Bone marrow (tissue), 2 donors: ENCODE measurements at regions not wholly inside any gene's neighbourhood (a gene's known extent, or its start where the extent isn't known, plus 50 kb on each side); places are given as distances from the start of the nearest gene placed in this dataset.

Source experiments
- DNase-seq, 2 donors: peaks; one replicate each; lab custom pipeline; 2025; lab: John Stamatoyannopoulos, UW

- DNase-seq = peak in 1 of 2 donors; percentile 20
These were observed 265.1 kb downstream of the HTR7 start for GRCh38 chr10:90592638-90593302.

GRCh38 chr10:90598513-90598912 is 259.3 kb downstream of the HTR7 start:
- no peak for DNase-seq

- no peak for DNase-seq
These were observed 254.8 kb downstream of the HTR7 start for GRCh38 chr10:90602862-90603610.

GRCh38 chr10:90604636-90605035 is 253.2 kb downstream of the HTR7 start:
- DNase-seq = no peak

GRCh38 chr10:90605506-90605905 is 252.3 kb downstream of the HTR7 start:
- no peak for DNase-seq

- DNase-seq = no peak
These were observed 245.6 kb downstream of the HTR7 start for GRCh38 chr10:90612276-90612675.

- DNase-seq = no peak
These were observed 243.2 kb downstream of the HTR7 start for GRCh38 chr10:90614631-90615030.

- DNase-seq = no peak
These were observed 236.3 kb downstream of the HTR7 start for GRCh38 chr10:90621577-90621976.

GRCh38 chr10:90635111-90635765 is 222.6 kb downstream of the HTR7 start:
- DNase-seq = no peak

- DNase-seq = no peak
These were observed 217.1 kb downstream of the HTR7 start for GRCh38 chr10:90640756-90641155.

GRCh38 chr10:90641731-90642130 is 216.1 kb downstream of the HTR7 start:
- DNase-seq = no peak

- DNase-seq = no peak
These were observed 215.7 kb downstream of the HTR7 start for GRCh38 chr10:90642136-90642535.

GRCh38 chr10:90642650-90643049 is 215.2 kb downstream of the HTR7 start:
- DNase-seq = no peak

- no peak for DNase-seq
These were observed 213.7 kb downstream of the HTR7 start for GRCh38 chr10:90644165-90644564.

GRCh38 chr10:90650858-90651257 is 207.0 kb downstream of the HTR7 start:
- no peak for DNase-seq

- no peak for DNase-seq
These were observed 205.3 kb downstream of the HTR7 start for GRCh38 chr10:90652519-90652918.

- no peak for DNase-seq
These were observed 199.0 kb downstream of the HTR7 start for GRCh38 chr10:90658791-90659190.

- no peak for DNase-seq
These were observed 191.8 kb downstream of the HTR7 start for GRCh38 chr10:90665905-90666662.

GRCh38 chr10:90674461-90674860 is 183.4 kb downstream of the HTR7 start:
- DNase-seq = no peak

GRCh38 chr10:90674928-90675327 is 182.9 kb downstream of the HTR7 start:
- no peak for DNase-seq

GRCh38 chr10:90675621-90676020 is 182.2 kb downstream of the HTR7 start:
- no peak for DNase-seq
